ENCODE measurements at regions not wholly inside any gene's neighbourhood (a gene's known extent, or its start where the extent isn't known, plus 50 kb on each side); places are given as distances from the start of the nearest gene placed in this dataset.
A peak's percentile ranks its signal among the peaks of the same experiment; 100 is the strongest.

GRCh38 chr10:43965033-43965917 lies 316.6 kb upstream of the ZNF32 start:
- DNase-seq = no peak

DNA sequence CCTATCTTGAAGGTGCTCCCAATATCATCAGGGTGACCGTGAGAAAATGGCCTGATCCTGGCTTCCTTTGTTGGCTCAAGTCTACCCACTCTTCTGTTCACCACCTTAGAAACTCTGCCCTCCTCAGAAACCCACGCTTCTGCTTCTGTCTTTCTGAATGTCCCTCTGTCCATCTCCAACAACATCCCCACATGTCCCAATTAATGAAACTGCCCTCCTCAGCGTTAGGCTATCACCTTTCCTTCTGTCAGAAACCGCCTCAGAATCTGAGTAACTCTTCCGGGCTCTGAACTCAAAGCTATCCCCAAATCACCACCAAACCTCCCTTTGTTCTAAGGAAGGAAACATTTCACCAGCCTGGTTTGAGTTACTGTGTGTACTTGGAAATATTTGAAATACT lies 315.8 kb upstream of the ZNF32 start:
- no peak for DNase-seq

DNA sequence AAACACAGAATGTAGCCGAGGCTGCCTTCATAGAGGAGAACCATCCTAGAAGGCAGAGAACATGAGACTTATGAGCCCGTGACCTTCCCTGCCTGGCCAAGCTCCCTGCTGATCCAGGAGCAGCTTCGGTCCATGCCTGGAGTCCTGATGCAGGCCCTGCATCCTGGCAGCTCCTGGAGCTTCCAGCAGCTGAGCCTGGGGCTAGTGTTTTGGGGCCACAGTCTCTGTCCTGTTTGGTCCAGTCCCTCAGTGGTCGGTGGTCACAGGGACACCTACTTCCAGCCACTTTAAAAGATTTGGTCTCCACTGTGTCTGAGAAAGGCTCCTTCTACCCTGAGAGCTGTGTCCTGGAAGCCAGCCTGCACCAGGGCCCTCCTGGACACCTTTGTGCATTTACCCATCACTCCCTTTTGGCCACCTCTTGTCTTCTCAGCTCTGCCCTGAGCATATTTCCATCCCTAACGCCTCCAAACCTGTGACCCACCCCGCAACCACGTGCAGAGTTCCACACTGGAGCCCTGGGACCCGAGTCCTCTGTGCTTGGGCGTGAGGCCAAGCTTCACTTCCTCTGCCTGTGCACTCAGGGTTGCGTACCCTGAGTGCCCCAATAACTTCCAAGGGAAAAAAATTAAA lies 315.2 kb upstream of the ZNF32 start:
- DNase-seq = no peak

GRCh38 chr10:43963379-43963778 lies 314.7 kb upstream of the ZNF32 start:
- DNase-seq = no peak

- no peak for DNase-seq
These were observed 313.9 kb upstream of the ZNF32 start for GRCh38 chr10:43962346-43963191.

- no peak for DNase-seq
These were observed 313.1 kb upstream of the ZNF32 start for GRCh38 chr10:43961523-43962345.

GRCh38 chr10:43960981-43961380 lies 312.3 kb upstream of the ZNF32 start:
- no peak for DNase-seq

- no peak for DNase-seq
These were observed 311.8 kb upstream of the ZNF32 start for GRCh38 chr10:43960477-43960876.

GRCh38 chr10:43960135-43960415 lies 311.4 kb upstream of the ZNF32 start:
- no peak for DNase-seq

DNA sequence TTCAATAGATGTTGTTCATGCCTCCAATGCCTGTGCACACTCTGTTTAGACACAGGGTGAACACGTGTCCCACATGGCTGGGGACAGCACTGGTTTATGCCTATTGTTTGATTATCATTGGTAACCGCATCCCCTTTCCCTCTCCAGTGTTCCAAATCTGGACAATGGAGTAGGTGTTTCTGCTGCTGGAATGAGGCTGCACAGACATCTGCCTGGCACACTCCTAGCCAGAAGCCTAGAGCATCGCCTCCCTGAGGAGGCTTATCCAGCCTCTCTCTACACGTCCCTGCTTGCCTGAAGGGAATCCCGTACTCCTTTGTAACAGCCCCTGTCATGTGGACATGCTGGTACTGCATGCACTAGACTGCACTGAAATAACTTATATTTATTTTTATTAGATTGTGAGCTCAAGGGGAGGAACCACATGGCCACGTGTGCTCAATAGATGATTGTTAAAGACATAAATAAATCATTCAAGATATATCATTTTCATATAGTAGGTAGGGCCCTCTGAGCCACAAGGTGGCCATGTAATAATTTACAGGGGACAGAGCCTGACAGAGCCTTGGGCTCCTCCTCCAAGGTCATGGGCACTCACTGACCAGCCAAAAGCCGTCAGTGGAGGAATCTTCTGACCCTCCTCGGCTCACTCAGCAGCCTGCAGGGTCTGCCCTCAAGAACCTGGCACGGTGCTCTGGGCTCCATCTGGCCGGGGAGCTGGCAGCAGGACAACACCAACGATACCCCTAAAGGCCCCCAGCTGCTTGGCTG lies 310.9 kb upstream of the ZNF32 start:
- DNase-seq = peak; percentile 4

DNA sequence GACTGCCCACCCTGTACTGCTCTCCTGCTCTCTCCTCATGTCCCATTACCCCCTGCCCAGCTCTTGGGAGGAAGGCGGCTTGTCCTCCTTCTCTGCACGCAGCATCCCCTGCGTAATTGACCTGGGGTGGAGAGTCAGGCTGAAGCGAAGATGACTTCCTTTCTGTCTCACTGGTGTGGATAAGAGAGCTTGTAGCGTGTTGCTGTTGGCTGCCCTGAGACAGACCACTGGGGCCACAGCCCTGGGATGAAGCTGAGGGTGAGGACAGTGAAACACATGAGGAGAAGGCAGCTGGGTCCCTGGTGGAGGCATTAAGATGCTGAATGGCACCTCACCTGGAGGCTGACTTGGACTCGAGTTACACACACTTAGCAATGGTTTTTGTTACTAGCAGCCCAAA lies 310.3 kb upstream of the ZNF32 start:
- DNase-seq = no peak

DNA sequence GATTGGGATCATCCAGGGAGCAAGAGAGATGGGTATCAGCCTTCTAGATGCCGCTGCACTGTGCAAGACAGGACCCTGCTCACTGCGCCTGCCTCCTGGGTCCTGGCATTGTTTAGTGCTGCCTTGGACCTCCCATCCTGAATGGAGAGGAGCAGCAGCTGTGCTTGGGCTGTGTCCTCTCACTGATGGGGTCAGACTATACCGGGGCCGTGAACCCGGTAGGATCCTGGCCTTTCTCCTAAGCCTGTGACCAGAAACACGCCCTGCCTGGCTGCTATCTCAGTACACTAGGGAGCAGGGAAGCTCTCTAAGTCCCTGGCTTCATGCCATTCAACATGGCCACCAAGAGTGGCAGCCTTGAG lies 309.4 kb upstream of the ZNF32 start:
- no peak for DNase-seq

- no peak for DNase-seq
These were observed 308.8 kb upstream of the ZNF32 start for GRCh38 chr10:43957267-43958070.

GRCh38 chr10:43955978-43956377 lies 307.3 kb upstream of the ZNF32 start:
- DNase-seq = no peak

GRCh38 chr10:43955002-43955596 lies 306.4 kb upstream of the ZNF32 start:
- DNase-seq = no peak

GRCh38 chr10:43953672-43954071 lies 305.0 kb upstream of the ZNF32 start:
- no peak for DNase-seq

DNA sequence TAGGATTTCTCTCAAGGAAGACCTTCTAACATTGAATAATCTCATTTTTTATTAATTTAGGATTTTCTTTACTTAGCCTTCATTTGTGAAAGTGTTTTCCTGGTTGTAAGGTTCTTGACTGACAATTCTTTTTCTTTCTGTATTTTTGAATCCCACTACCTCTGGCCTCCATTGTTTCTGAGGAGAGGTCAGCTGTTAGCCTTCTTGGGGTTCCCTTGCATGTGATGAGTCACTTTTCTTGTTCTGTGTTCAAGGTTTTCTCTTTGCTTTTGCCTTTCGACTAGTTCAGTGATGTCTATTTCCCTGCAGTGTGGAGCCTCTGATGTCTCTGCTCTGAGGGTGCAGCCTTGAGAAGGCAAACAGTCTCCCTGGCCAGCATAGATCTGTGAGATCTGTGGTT lies 304.1 kb upstream of the ZNF32 start:
- no peak for DNase-seq

GRCh38 chr10:43949351-43949750 lies 300.7 kb upstream of the ZNF32 start:
- no peak for DNase-seq

DNA sequence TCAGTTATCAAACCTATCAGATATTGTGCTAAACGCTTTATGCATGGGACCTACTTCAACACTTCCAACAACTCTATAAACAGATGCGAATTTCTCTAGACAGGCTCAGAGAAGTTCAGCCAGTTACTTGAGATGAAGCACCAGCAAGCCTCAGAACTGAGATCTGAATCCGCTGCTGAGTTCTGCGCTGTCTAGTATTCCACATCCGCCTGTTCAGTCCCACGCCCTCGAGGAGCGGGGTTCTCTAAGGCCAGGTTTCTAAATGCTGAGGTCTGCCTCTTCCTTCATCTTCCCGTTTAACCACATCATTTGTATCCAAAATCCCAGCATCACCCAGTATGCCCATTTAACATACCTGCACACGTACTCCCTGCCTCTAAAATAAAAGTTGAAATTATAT lies 297.8 kb upstream of the ZNF32 start:
- DNase-seq = no peak

GRCh38 chr10:43945908-43946307 lies 297.2 kb upstream of the ZNF32 start:
- DNase-seq = no peak

All from DMS 273 treated with DMSO at 0.1 percent for 48 hours (cell line).